NT2/D1 (cell line): ENCODE measurements at regions not wholly inside any gene's neighbourhood (a gene's known extent, or its start where the extent isn't known, plus 50 kb on each side); places are given as distances from the start of the nearest gene placed in this dataset.

ENCODE experiments used
- YY1 ChIP-seq: IDR thresholded peaks from 2 replicates; pipeline ENCODE4 v1.6.1; 2011; ENCODE audit not compliant: insufficient read length, insufficient read depth
- ZNF274 ChIP-seq: IDR thresholded peaks from 2 replicates; pipeline ENCODE4 v1.6.1; 2011; ENCODE audit warnings: mild to moderate bottlenecking, low read depth, low read length

DNA sequence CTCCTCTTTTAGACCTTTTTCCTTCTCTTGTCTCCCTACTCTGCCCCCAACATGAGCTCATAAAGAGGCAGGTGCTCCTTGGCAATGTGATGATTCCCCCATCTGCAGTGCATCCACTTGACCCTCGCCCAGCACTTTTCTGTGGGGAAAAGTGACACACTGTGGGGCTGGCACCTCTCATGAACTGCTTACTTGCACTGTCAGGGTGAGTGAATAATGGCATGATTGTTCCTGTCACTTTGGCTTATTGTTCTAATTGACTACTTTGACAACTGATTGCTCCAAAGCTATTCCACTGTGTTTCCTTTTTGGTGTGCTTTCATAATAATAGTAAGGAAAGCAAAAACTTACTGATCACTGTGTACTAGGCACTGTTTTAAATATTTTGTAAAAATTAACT is 253.3 kb upstream of the SUCLG2 start:
- no peak for TF ChIP-seq ZNF274
- no peak for TF ChIP-seq YY1
